ENCODE measurements at regions not wholly inside any gene's neighbourhood (a gene's known extent, or its start where the extent isn't known, plus 50 kb on each side); places are given as distances from the start of the nearest gene placed in this dataset.

DNA sequence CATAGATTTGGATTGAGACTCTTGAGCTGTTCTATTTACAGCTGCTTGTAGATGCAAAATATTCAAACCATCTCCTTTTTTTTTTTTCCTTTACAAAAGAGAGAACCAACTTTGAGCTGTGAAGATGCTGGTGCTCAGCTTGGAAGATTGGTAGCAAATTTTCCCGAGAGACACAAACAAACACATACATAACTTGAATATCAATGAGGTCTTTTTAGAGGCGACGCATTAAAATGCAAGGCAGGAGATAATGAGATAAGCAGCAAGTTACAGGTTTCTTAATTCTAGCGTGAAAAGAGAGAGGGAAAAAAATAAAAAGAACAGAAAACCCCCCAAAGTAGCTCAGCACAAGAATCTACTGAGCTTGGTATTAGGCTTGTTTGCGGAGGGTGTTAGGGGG, 247.0 kb upstream of the SORL1-AS1 start:
- H3K27me3 ChIP-seq (ENCODE audit: low read length) = no peaks in the 10 kb centered on the region
- H3K9me2 ChIP-seq (replicated peaks; ENCODE audit: insufficient read depth, low read length) = no peaks in the 10 kb centered on the region
- no peak overlapping the region for H3K27ac ChIP-seq (ENCODE audit: low read depth, low read length)
- no peaks in the 10 kb centered on the region for H3F3A ChIP-seq (ENCODE audit: insufficient read depth)
- no peak overlapping the region for H3K9ac ChIP-seq (ENCODE audit: low read length)
- no peak for TF ChIP-seq EZH2phosphoT487 (conservative IDR thresholded peaks at IDR 0.05; ENCODE audit: low read length)
- TF ChIP-seq, protein P1, sequence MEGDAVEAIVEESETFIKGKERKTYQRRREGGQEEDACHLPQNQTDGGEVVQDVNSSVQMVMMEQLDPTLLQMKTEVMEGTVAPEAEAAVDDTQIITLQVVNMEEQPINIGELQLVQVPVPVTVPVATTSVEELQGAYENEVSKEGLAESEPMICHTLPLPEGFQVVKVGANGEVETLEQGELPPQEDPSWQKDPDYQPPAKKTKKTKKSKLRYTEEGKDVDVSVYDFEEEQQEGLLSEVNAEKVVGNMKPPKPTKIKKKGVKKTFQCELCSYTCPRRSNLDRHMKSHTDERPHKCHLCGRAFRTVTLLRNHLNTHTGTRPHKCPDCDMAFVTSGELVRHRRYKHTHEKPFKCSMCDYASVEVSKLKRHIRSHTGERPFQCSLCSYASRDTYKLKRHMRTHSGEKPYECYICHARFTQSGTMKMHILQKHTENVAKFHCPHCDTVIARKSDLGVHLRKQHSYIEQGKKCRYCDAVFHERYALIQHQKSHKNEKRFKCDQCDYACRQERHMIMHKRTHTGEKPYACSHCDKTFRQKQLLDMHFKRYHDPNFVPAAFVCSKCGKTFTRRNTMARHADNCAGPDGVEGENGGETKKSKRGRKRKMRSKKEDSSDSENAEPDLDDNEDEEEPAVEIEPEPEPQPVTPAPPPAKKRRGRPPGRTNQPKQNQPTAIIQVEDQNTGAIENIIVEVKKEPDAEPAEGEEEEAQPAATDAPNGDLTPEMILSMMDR (IDR thresholded peaks at IDR 0.05; ENCODE audit: insufficient read depth, low read length, poor library complexity, severe bottlenecking) = no peak
- no peak overlapping the region for H2AFZ ChIP-seq (ENCODE audit: low read depth, low read length, severe bottlenecking)
- H3K79me2 ChIP-seq (ENCODE audit: insufficient read depth, low read length) = no peaks in the 10 kb centered on the region
- H3K4me2 ChIP-seq (ENCODE audit: low read depth, low read length, poor library complexity, severe bottlenecking) = no peak overlapping the region
- no peaks in the 10 kb centered on the region for H3K36me3 ChIP-seq (ENCODE audit: low read length)
- no peaks in the 10 kb centered on the region for H4K20me1 ChIP-seq (ENCODE audit: low read depth, low read length)
- H3K9me3 ChIP-seq (ENCODE audit: insufficient read depth, low read length) = no peaks in the 10 kb centered on the region
- H3K4me3 ChIP-seq (ENCODE audit: insufficient read depth, low read length, poor library complexity, severe bottlenecking) = no peak overlapping the region

DNA sequence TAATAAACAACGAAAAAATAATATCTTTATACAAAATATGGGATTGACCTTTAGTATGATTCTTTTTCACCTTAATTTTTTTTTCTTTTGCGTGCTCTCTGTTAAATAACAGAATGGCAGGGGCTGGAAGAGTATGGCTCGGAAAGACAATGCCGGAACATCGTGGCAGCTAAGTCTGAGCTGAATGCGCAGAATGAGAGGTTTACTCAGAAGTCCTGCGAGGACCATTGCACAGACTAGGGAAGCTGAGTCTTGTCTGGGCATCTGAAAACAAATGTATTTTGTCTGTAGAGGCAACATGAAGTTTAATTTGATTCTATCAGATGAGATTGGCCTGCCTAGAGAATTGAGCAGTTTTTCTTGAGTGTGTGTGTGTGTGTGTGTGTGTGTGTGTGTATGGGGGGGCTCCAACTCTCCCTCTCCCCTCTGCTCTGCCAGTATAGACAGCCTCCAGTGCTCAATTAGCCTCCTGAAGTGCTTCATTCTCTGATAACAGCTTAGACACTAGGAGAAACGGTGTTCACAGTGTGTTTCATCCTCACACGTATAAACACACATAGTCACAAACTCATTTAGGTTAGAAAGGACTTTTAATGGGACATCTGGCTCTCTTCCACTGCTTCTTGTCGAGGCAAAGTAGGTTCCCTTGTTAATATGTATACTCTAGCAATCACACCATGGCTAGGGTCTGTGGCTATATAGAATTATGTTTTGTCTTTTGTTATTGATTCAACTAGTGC, 244.3 kb upstream of the SORL1-AS1 start:
- H3K4me2 ChIP-seq (ENCODE audit: low read depth, low read length, poor library complexity, severe bottlenecking) = no peak overlapping the region
- H3K4me3 ChIP-seq (ENCODE audit: insufficient read depth, low read length, poor library complexity, severe bottlenecking) = no peak overlapping the region
- no peak overlapping the region for H3K27ac ChIP-seq (ENCODE audit: low read depth, low read length)
- TF ChIP-seq, protein P1 (IDR thresholded peaks at IDR 0.05; ENCODE audit: insufficient read depth, low read length, poor library complexity, severe bottlenecking) = no peak
- TF ChIP-seq EZH2phosphoT487 (conservative IDR thresholded peaks at IDR 0.05; ENCODE audit: low read length) = no peak
- no peak overlapping the region for H2AFZ ChIP-seq (ENCODE audit: low read depth, low read length, severe bottlenecking)
- H3K27me3 ChIP-seq (ENCODE audit: low read length) = no peaks in the 10 kb centered on the region
- H3K9me2 ChIP-seq (replicated peaks; ENCODE audit: insufficient read depth, low read length) = no peaks in the 10 kb centered on the region
- H4K20me1 ChIP-seq (ENCODE audit: low read depth, low read length) = no peaks in the 10 kb centered on the region
- H3K9ac ChIP-seq (ENCODE audit: low read length) = no peak overlapping the region
- no peaks in the 10 kb centered on the region for H3K79me2 ChIP-seq (ENCODE audit: insufficient read depth, low read length)
- H3K36me3 ChIP-seq (ENCODE audit: low read length) = no peaks in the 10 kb centered on the region
- no peaks in the 10 kb centered on the region for H3F3A ChIP-seq (ENCODE audit: insufficient read depth)
- H3K9me3 ChIP-seq (ENCODE audit: insufficient read depth, low read length) = no peaks in the 10 kb centered on the region

DNA sequence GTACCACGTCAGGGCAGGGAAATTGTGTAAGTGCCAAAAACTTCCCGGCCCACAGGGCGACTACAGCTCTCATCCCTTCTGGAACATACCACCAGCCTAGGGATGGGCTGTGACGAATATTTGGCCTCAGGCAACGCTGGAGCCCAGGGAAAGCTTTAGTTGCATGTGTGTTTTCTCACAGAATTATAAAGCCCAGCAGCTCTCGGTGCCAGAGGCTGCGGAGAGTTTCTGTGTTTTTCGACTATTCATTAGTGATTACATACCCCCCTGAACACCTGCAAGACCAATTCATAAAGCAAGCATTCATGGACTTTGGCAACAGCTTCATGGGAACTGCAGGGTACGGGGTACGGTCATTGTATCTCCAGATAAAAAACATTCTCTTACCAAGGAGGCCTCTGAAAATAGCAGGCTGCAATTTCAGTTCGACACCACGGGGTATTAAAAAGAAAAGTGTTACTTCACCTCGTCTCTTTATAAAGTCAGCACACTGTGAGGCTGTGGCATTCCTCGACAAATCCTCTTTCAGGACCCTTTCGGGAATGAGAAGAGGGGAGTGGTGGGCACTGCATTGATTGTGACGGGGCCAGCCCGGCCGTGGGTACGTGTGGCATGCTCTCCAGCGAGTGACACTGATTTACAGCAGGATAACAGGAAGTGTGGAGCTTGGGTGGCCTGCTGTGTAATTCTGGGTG, 243.6 kb upstream of the SORL1-AS1 start:
- no peaks in the 10 kb centered on the region for H3K79me2 ChIP-seq (ENCODE audit: insufficient read depth, low read length)
- H3K4me2 ChIP-seq (ENCODE audit: low read depth, low read length, poor library complexity, severe bottlenecking) = no peak overlapping the region
- no peaks in the 10 kb centered on the region for H3F3A ChIP-seq (ENCODE audit: insufficient read depth)
- no peak overlapping the region for H3K27ac ChIP-seq (ENCODE audit: low read depth, low read length)
- H3K9me2 ChIP-seq (replicated peaks; ENCODE audit: insufficient read depth, low read length) = no peaks in the 10 kb centered on the region
- H3K4me3 ChIP-seq (ENCODE audit: insufficient read depth, low read length, poor library complexity, severe bottlenecking) = no peak overlapping the region
- no peaks in the 10 kb centered on the region for H3K9me3 ChIP-seq (ENCODE audit: insufficient read depth, low read length)
- TF ChIP-seq, protein P1 (IDR thresholded peaks at IDR 0.05; ENCODE audit: insufficient read depth, low read length, poor library complexity, severe bottlenecking) = no peak
- no peak for TF ChIP-seq EZH2phosphoT487 (conservative IDR thresholded peaks at IDR 0.05; ENCODE audit: low read length)
- H3K9ac ChIP-seq (ENCODE audit: low read length) = no peak overlapping the region
- no peaks in the 10 kb centered on the region for H4K20me1 ChIP-seq (ENCODE audit: low read depth, low read length)
- no peaks in the 10 kb centered on the region for H3K36me3 ChIP-seq (ENCODE audit: low read length)
- H2AFZ ChIP-seq (ENCODE audit: low read depth, low read length, severe bottlenecking) = no peak overlapping the region
- H3K27me3 ChIP-seq (ENCODE audit: low read length) = no peaks in the 10 kb centered on the region

All from SU-DHL-6 (cell line).